Suprapubic skin (tissue), 4 donors: ENCODE measurements at regions not wholly inside any gene's neighbourhood (a gene's known extent, or its start where the extent isn't known, plus 50 kb on each side); places are given as distances from the start of the nearest gene placed in this dataset.
A peak's percentile ranks its signal among the peaks of the same experiment; 100 is the strongest.

Experiments
- DNase-seq, 2 donors: peaks; one replicate each; pipeline ENCODE4 v3.0.0-alpha.2; 2019; ENCODE audit warnings: low spot score in 2 of 2
- H3K27ac ChIP-seq: fragments of 200-600 bp; sonication (generic); one replicate; pipeline ENCODE4 v1.5.1; 2019
- H3K27me3 ChIP-seq: fragments of 200-600 bp; sonication (generic); one replicate; pipeline ENCODE4 v1.5.1; 2019
- H3K36me3 ChIP-seq: fragments of 200-600 bp; sonication (generic); one replicate; pipeline ENCODE4 v1.5.1; 2019
- H3K4me1 ChIP-seq: fragments of 200-600 bp; sonication (generic); one replicate; pipeline ENCODE4 v1.5.1; 2019
- H3K4me3 ChIP-seq: fragments of 200-600 bp; sonication (generic); one replicate; pipeline ENCODE4 v1.5.1; 2019; ENCODE audit warnings: mild to moderate bottlenecking
- H3K9me3 ChIP-seq: fragments of 200-600 bp; sonication (generic); one replicate; pipeline ENCODE4 v1.5.1; 2019
- EP300 ChIP-seq: sonication (generic); formaldehyde crosslinking; IDR thresholded peaks from one replicate; pipeline ENCODE4 v1.6.1; 2017; ENCODE audit warnings: antibody characterized with exemption
- POLR2A ChIP-seq, 2 donors: fragments of 450-650 bp; IDR thresholded peaks; one replicate each; pipeline ENCODE4 v1.6.1; 2017; ENCODE audit warnings: antibody characterized with exemption in 2 of 2, mild to moderate bottlenecking in 2 of 2, moderate library complexity in 2 of 2
- POLR2AphosphoS5 ChIP-seq, 3 donors: sonication (generic); formaldehyde crosslinking; IDR thresholded peaks; one replicate each; pipeline ENCODE4 v1.6.1; 2017; ENCODE audit warnings: antibody characterized with exemption in 3 of 3
- WGBS: methylation state at CpG from one replicate; pipeline ENCODE4 v1.1.5; 2018; 5-methylcytosine and 5-hydroxymethylcytosine counted together
- TF ChIP-seq, protein P1 (sequence below), 2 donors: fragments of 200-600 bp in 1 of 2; fragments of 450-650 bp in 1 of 2; sonication (generic) in 1 of 2; IDR thresholded peaks; one replicate each; pipeline ENCODE4 v1.5.1; 2016 to 2019; ENCODE audit warnings: antibody characterized with exemption in 2 of 2, mild to moderate bottlenecking in 1 of 2, moderate library complexity in 1 of 2

- H3K27ac ChIP-seq: peak overlapping the region; percentile 45
- H3K36me3 ChIP-seq: no peaks in the 10 kb centered on the region
- H3K27me3 ChIP-seq: peaks cover 14% of the 10 kb centered on the region
- no peaks in the 10 kb centered on the region for H3K9me3 ChIP-seq
- H3K4me1 ChIP-seq: peaks cover 18% of the 10 kb centered on the region
- WGBS: 38% methylated on average over 4 of the region's 4 CpGs
- TF ChIP-seq, protein P1, sequence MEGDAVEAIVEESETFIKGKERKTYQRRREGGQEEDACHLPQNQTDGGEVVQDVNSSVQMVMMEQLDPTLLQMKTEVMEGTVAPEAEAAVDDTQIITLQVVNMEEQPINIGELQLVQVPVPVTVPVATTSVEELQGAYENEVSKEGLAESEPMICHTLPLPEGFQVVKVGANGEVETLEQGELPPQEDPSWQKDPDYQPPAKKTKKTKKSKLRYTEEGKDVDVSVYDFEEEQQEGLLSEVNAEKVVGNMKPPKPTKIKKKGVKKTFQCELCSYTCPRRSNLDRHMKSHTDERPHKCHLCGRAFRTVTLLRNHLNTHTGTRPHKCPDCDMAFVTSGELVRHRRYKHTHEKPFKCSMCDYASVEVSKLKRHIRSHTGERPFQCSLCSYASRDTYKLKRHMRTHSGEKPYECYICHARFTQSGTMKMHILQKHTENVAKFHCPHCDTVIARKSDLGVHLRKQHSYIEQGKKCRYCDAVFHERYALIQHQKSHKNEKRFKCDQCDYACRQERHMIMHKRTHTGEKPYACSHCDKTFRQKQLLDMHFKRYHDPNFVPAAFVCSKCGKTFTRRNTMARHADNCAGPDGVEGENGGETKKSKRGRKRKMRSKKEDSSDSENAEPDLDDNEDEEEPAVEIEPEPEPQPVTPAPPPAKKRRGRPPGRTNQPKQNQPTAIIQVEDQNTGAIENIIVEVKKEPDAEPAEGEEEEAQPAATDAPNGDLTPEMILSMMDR (IDR thresholded peaks at IDR 0.05): no peak
- TF ChIP-seq EP300 (no peak), POLR2A (IDR thresholded peaks at IDR 0.05) (no peak), POLR2AphosphoS5 (IDR thresholded peaks at IDR 0.05) (no peak)
- peak overlapping the region; percentile 60 for H3K4me3 ChIP-seq
- no peak for DNase-seq
Observed at GRCh38 chr14:103209054-103209453, 85.8 kb downstream of the TNFAIP2 start.

DNA sequence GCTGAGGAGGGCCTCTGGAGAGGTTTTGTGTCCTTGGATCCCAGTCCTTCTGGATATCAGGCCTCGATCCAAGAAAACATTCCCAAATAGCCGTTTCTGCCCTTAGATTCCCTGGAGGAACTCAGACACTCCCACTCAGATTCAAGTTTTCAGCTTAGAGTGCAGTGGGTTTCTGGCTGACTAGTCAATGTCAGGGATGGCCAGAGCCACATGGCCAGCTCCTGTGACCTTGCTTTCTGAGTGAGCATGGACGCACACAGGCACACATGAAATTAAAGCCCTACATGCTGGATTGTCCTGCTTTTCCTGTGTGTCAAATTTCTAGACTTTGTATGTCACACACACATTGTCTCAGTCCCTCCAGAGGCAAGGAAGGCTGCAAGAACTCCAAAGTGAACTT, 86.2 kb downstream of the TNFAIP2 start:
- 54% methylated on average over 2 of the region's 3 CpGs for WGBS
- DNase-seq: no peak
- H3K9me3 ChIP-seq: no peaks in the 10 kb centered on the region
- no peaks in the 10 kb centered on the region for H3K36me3 ChIP-seq
- TF ChIP-seq, protein P1 (IDR thresholded peaks at IDR 0.05): no peak
- TF ChIP-seq EP300: no peak
- no peak for TF ChIP-seq POLR2A (IDR thresholded peaks at IDR 0.05)
- no peak for TF ChIP-seq POLR2AphosphoS5 (IDR thresholded peaks at IDR 0.05)
- H3K27me3 ChIP-seq: peaks cover 14% of the 10 kb centered on the region
- peak overlapping the region; percentile 60 for H3K4me3 ChIP-seq
- H3K27ac ChIP-seq: peak overlapping the region; percentile 45
- peaks cover 18% of the 10 kb centered on the region for H3K4me1 ChIP-seq

DNA sequence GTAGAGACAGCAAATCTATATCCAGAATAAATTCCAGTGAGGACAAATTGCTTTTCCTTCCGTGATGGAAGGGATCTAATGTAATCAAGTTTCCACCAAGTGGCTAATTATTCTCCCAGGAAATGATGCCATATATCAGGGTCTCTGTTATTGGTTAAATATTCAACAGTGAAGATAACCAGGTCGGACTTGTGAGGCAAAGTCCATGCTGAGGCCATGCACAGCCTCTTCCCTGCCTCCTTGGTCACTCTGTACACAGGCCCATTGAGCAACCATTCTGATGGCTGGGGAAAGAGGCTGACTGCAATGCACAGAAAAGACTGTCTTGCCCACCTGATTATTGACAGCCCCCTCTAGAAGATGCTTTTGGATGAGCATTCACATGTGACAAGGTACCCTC, 90.1 kb downstream of the TNFAIP2 start:
- no peak for DNase-seq
- no peak overlapping the region for H3K27ac ChIP-seq
- no peaks in the 10 kb centered on the region for H3K36me3 ChIP-seq
- TF ChIP-seq POLR2A (IDR thresholded peaks at IDR 0.05): no peak
- no peak for TF ChIP-seq EP300
- TF ChIP-seq POLR2AphosphoS5 (IDR thresholded peaks at IDR 0.05): no peak
- TF ChIP-seq, protein P1 (IDR thresholded peaks at IDR 0.05): no peak
- H3K4me1 ChIP-seq: no peaks in the 10 kb centered on the region
- H3K9me3 ChIP-seq: no peaks in the 10 kb centered on the region
- no peak overlapping the region for H3K4me3 ChIP-seq
- WGBS: 83% methylated on average over 2 of the region's 2 CpGs
- H3K27me3 ChIP-seq: no peaks in the 10 kb centered on the region

GRCh38 chr14:103214461-103214958, 91.2 kb downstream of the TNFAIP2 start:
- WGBS: 85% methylated on average over 14 of the region's 14 CpGs

DNA sequence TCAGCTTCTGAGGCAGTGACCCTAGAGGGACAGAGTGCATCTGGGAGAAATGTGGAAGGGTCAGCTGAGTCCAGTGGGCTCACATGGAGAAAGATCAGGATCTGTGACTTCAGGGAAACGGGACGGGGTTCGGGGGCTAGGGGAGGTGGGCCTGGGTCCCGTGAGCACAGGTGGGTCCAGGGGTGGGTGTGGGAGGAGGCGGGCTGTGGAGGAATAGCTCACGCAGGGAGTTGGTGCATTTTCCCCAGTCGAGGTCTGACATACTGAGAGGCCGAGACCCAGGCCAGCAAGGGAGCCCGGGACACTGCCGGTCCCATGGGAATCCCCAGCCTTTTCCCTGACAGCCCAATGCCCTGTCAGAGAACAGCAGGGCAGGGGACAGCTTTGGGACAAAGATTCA, 93.1 kb downstream of the TNFAIP2 start:
- 90% methylated on average over 10 of the region's 10 CpGs for WGBS
- H3K27ac ChIP-seq: no peak overlapping the region
- peaks cover 9% of the 10 kb centered on the region for H3K4me1 ChIP-seq
- no peak for TF ChIP-seq EP300
- no peak for TF ChIP-seq POLR2A (IDR thresholded peaks at IDR 0.05)
- TF ChIP-seq POLR2AphosphoS5 (IDR thresholded peaks at IDR 0.05): no peak
- TF ChIP-seq, protein P1 (IDR thresholded peaks at IDR 0.05): no peak
- no peaks in the 10 kb centered on the region for H3K9me3 ChIP-seq
- H3K27me3 ChIP-seq: peaks cover 13% of the 10 kb centered on the region
- H3K4me3 ChIP-seq: no peak overlapping the region
- no peaks in the 10 kb centered on the region for H3K36me3 ChIP-seq
- DNase-seq: no peak

More at GRCh38 chr14:103214461-103214958, 91.2 kb downstream of the TNFAIP2 start:
- no peaks in the 10 kb centered on the region for H3K36me3 ChIP-seq
- H3K27ac ChIP-seq: no peak overlapping the region
- no peak overlapping the region for H3K4me3 ChIP-seq
- H3K4me1 ChIP-seq: no peaks in the 10 kb centered on the region
- DNase-seq: no peak
- no peaks in the 10 kb centered on the region for H3K27me3 ChIP-seq
- TF ChIP-seq POLR2A (IDR thresholded peaks at IDR 0.05) (no peak), POLR2AphosphoS5 (IDR thresholded peaks at IDR 0.05) (no peak), EP300 (no peak)
- TF ChIP-seq, protein P1 (IDR thresholded peaks at IDR 0.05): no peak
- H3K9me3 ChIP-seq: no peaks in the 10 kb centered on the region
